IMR-90 (cell line): ENCODE measurements at regions not wholly inside any gene's neighbourhood (a gene's known extent, or its start where the extent isn't known, plus 50 kb on each side); places are given as distances from the start of the nearest gene placed in this dataset.

ENCODE experiments used
- BHLHE40 ChIP-seq: fragments of 150-350 bp; IDR thresholded peaks from 2 replicates; pipeline ENCODE4 v1.6.1; 2016; ENCODE audit warnings: mild to moderate bottlenecking, low read depth, low read length
- CTCF ChIP-seq: conservative IDR thresholded peaks from 2 replicates; pipeline ENCODE4 v1.5.1; 2012; ENCODE audit warnings: mild to moderate bottlenecking, low read depth, low read length, improper control_type of control experiment
- ELK1 ChIP-seq: fragments of 150-350 bp; IDR thresholded peaks from 2 replicates; pipeline ENCODE4 v1.6.1; 2016; ENCODE audit warnings: low read depth, mild to moderate bottlenecking, low read length, moderate library complexity, borderline replicate concordance
- MAZ ChIP-seq: IDR thresholded peaks from 2 replicates; pipeline ENCODE4 v1.6.1; 2012; ENCODE audit warnings: low read depth, mild to moderate bottlenecking, low read length, improper control_type of control experiment, moderate library complexity, borderline replicate concordance
- MXI1 ChIP-seq: IDR thresholded peaks from 2 replicates; pipeline ENCODE4 v1.6.1; 2012; ENCODE audit warnings: low read depth, mild to moderate bottlenecking, low read length, moderate library complexity, borderline replicate concordance
- NFE2L2 ChIP-seq: fragments of 150-350 bp; IDR thresholded peaks from 2 replicates; pipeline ENCODE4 v1.6.1; 2016; ENCODE audit warnings: low read depth, mild to moderate bottlenecking, low read length
- POLR2A ChIP-seq: IDR thresholded peaks from 2 replicates; pipeline ENCODE4 v1.6.1; 2012; ENCODE audit warnings: mild to moderate bottlenecking, low read depth, low read length
- RAD21 ChIP-seq: IDR thresholded peaks from 2 replicates; pipeline ENCODE4 v1.6.1; 2012; ENCODE audit warnings: low read length, improper control_type of control experiment
- SMC3 ChIP-seq: fragments of 150-350 bp; IDR thresholded peaks from 2 replicates; pipeline ENCODE4 v1.6.1; 2016; ENCODE audit warnings: low read depth, mild to moderate bottlenecking, antibody characterized with exemption, low read length, moderate library complexity
- TF ChIP-seq, protein P1 (sequence below): fragments of 150-350 bp; IDR thresholded peaks from 2 replicates; pipeline ENCODE4 v1.6.1; 2017; ENCODE audit warnings: mild to moderate bottlenecking, antibody characterized with exemption, low read length, low read depth

DNA sequence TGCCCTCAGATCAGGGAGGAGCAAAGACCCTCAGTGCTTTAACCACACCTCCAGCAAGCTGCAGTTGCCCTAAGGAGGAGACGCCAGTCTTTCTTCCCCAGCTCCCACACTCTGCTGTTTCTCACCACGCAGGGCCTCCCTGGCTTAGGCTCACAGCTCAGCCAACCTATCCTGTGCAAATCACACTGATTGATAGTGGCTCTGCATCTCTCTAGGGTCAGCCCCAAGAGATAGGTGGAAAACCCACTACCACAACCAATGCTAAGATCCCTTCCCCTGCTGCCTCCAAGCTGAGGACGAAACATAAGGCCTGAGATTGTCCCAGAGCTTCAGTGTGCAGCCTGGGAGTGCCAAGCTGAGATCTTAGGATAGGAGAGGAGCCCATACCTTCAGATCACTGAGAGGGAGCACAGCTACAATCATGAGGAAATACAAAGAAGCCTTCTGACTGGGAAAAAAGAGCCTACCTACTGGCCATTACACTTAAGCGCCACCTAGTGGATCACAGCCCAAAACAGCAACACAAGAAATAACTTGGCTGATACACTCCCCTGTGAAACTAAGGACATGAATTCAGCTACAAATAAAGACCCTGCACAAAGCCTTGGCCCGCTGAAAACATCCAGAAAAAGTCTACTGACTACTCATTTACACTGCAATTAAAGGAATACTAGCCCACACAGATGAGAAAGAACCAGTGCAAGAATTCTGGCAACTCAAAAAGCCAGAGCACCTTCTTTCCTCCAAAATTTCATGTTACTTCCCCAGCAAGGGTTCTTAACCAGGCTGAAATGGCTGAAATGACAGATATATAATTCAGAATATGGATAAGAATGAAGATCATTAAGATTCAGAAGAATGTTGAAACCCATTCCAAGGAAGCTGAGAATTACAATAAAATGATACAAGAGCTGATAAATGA, 271.5 kb upstream of the DCBLD2 start:
- peak; percentile 86 for TF ChIP-seq CTCF
- TF ChIP-seq RAD21: peak; percentile 87
- TF ChIP-seq NFE2L2: no peak
- no peak for TF ChIP-seq POLR2A
- TF ChIP-seq MAZ: no peak
- no peak for TF ChIP-seq BHLHE40
- no peak for TF ChIP-seq MXI1
- TF ChIP-seq, protein P1, sequence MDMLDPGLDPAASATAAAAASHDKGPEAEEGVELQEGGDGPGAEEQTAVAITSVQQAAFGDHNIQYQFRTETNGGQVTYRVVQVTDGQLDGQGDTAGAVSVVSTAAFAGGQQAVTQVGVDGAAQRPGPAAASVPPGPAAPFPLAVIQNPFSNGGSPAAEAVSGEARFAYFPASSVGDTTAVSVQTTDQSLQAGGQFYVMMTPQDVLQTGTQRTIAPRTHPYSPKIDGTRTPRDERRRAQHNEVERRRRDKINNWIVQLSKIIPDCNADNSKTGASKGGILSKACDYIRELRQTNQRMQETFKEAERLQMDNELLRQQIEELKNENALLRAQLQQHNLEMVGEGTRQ: no peak
- peak; percentile 92 for TF ChIP-seq SMC3
- no peak for TF ChIP-seq ELK1
